HG03571 (cell line): ENCODE measurements at regions not wholly inside any gene's neighbourhood (a gene's known extent, or its start where the extent isn't known, plus 50 kb on each side); places are given as distances from the start of the nearest gene placed in this dataset.

Source experiments
- ATAC-seq: cut with Tn5 transposase; IDR thresholded peaks from one replicate; pipeline ENCODE4 v1.9.1; 2021; ENCODE audit not compliant: unreplicated experiment

- ATAC-seq, result no peak
Observed at GRCh38 chr9:27991221-27991620, 417.9 kb upstream of the C9orf72 start.

DNA sequence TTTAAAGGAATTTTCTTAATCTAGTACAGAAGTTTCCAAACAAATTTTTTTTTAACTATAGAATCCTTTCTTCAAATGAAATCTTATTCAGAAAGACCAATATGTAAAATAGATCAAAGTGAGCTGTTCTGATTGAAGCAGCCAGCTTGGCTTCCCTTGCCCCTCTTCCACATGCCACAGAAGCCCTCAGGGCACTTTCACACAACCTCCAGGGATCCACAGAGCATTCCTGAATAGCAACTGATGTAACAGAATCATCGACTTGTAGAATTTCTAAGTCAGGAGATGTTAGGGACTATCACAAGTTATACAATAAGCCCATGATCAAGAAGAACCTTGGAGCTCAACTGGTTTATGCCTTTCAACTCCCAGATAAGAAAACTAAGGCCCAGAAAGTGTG is 427.8 kb upstream of the C9orf72 start:
- no peak for ATAC-seq

- no peak for ATAC-seq
Observed at GRCh38 chr9:28004900-28005299, 431.6 kb upstream of the C9orf72 start.

DNA sequence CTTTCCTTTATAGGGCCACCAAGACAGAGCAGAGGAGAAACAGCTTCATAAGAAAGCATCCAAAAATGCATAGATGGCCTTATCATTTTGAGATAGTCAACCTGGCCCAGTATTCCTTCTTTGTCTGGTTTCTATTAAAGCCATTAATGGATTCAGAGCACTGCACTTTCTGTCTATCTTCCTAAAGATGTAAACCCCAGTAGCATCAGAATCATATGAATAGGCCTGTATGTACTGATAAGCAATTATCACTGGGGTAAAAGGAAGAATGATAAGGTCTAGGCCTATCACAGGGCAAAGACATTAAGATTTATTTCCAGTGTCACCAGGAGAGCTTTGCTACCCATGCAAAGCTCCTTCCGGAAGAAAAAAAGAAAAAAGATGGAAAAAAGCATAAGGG is 432.5 kb upstream of the C9orf72 start:
- ATAC-seq, result no peak

- ATAC-seq, result no peak
Observed at GRCh38 chr9:28007097-28007817, 434.0 kb upstream of the C9orf72 start.

DNA sequence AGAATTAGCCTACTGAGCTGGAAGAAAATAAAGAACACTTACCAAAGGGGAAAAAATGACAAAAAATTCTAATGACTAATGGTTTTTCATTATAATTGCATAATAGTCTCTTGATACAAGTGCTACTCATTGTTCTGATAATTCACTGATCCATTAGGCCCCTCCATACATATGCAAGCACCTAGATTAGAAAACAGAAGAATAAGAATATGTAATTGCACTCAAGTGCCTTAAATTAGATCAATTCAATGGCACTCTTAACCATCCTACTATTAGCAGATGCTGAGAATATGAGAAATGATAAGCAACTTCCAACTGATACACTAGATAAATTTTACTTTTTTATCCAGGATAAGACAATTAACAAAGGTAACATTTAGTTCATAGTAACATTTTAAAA is 440.9 kb upstream of the C9orf72 start:
- no peak for ATAC-seq

- ATAC-seq, result no peak
Observed at GRCh38 chr9:28024676-28025075, 451.4 kb upstream of the C9orf72 start.

DNA sequence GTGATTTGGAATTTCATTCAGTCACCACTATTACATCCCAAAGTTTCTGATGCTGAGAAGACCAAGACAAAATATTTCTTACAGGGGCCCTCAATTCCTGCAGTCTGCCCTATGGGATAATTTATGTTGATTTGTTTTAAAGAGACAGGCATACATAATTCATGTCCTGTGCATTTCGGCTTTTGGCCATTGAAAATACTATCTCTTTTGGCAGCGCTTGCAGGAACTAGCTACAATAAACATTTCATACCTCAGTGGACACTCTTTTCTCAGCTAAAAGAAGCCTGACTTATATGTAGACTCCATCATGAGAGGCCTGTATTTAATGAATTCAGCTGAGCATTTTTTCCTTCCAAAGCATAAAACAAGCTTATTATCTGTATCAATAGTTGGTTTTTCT is 451.9 kb upstream of the C9orf72 start:
- ATAC-seq, result no peak

DNA sequence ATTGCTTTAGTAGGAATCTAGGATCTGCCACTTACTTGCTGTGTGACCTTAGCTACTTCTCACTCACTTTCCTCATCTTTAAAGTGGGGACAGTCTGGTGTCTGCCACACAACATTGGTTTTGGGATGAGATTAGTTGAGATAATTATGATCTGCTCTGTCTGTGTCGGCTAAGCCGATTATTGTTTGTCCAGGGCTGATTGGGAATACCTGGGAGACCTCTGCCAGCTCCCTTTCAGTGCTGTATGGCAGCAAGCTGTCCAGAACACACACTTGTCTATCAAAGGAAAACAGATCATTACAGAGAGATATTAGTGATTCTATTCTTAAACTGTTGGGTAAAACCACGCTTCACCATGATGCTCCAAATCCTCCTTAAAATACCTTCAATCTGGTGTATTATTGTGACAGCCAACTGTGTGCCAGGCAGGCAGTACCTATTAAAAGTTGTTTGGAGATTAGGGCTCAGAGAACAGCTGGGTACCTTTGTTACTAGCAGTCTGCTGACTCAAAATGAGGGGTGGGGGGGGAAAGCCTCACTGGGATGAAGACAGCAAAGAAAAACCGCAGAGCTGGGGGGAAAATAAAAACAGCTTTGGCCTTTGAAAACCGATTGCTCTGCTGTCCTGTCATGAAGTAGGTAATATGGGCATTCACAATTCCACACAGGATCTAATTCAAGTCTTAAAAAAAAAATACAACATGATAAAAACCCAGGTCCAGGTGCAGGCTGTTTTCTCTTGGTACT is 458.4 kb upstream of the C9orf72 start:
- no peak for ATAC-seq

GRCh38 chr9:28032268-28032590 is 458.9 kb upstream of the C9orf72 start:
- no peak for ATAC-seq

GRCh38 chr9:28034242-28034641 is 461.0 kb upstream of the C9orf72 start:
- ATAC-seq, result no peak

DNA sequence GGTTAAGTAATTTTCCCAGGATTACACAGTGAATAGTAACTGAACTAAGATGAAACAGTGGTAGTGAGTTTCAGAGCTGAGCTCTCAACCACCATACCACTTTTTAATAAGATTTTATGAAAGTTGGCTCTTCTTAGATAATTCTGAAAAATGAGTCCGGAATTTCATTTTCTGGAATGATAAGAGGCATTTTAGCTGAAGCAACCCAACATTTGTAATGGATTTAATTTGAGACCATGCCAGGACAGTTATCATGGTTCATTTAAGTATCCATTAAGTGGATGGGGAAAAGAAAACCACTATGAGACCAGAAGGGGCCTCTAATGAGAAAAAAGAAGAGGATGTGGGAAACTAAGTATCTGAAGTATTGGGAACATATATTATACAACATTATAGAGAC is 464.7 kb upstream of the C9orf72 start:
- no peak for ATAC-seq

DNA sequence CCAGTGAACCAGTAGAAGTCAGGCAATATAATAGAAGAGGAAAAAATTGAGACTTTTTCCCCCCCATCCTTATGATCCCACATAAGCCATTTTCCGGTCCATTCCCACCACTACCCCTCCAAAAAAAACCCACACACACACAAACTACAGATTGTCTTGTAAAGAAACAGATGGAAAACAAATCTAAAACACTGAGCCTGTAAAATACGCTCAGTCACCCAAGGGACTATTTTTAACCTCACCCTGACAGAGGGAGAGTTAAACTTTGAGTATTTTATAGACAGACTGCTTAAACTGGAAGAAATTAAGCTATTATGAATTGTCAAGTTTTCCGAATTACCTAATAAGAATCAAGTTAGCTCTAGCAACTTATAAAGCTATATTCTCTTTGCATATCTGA is 471.8 kb upstream of the C9orf72 start:
- no peak for ATAC-seq

DNA sequence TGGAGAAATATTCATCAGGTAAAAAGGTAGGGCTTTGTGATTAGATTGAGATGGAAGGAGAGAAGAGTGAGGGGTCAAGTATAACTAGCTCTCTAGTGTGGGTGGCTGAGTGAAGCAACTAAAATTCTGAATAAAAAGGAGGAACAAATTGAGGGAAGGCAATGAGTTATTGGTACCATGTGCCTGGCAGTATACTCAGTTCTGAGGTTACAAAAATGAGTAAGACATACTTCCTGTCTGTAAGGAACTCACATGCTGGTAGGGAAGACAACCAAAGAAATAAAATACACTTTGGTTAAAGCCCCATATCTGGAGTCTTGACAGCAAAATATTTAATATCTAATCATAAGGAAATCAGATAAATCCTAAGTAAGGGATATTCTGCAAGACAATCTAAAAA is 476.8 kb upstream of the C9orf72 start:
- no peak for ATAC-seq

DNA sequence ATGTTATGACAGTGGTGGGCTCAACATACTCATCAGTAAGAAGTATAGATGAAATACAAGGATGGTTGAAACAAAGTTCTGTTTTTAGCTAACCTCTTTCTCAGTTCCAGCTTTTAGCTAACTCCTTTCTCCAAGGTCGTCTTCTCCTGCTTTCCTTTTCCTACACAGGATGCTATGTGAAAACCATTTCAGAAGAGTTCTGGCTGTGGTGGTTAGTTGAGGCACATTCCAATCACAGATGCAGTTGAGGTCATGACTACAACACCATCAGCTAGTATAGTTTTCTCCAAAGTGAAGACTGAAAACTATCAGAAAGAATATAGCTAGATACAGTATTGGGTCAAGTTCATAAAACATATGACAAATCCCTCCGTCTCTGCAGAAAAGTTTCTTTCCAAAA is 477.7 kb upstream of the C9orf72 start:
- ATAC-seq, result no peak

DNA sequence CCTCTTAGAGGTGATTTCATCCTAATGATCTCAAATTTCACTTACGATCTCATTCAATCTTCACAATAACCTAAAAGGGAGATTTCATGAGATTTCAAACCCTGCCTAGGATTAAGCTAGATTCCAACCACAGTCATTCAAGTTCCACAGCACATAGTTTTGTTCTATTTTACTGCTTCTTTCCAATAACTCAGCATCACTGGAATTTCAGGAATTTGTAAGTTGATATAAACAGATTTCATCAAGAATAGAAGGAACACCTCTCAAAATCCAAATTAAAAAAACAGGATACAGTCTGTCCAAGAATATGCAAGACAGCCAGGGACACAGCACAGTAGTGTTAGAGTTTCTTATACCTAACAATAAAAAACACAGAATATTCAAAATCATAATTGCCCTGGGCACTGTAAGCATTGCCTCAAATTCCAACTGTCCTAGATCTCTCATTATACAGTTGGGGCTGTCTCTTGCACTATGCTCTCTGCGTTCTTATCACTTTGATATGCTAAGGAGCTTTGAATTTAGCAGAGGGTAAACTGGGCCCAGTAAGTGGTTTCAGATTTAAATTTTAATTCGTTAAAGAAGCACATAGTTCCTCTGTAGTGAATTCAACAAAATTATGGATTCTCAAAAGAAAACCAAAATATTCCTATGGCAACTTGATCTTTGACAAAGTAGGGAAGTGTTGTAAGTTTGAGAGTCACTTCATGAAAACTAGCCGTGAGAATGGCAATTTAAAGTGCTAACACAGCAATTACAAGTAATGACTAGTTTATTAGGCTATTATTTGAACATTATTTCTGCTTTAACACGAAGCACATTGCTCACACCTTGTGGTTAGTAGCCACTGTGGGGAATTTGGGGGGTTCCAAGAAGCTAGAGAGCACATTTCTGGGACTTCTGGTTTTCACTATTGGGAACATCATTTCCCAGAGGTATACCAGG is 478.6 kb upstream of the C9orf72 start:
- no peak for ATAC-seq

DNA sequence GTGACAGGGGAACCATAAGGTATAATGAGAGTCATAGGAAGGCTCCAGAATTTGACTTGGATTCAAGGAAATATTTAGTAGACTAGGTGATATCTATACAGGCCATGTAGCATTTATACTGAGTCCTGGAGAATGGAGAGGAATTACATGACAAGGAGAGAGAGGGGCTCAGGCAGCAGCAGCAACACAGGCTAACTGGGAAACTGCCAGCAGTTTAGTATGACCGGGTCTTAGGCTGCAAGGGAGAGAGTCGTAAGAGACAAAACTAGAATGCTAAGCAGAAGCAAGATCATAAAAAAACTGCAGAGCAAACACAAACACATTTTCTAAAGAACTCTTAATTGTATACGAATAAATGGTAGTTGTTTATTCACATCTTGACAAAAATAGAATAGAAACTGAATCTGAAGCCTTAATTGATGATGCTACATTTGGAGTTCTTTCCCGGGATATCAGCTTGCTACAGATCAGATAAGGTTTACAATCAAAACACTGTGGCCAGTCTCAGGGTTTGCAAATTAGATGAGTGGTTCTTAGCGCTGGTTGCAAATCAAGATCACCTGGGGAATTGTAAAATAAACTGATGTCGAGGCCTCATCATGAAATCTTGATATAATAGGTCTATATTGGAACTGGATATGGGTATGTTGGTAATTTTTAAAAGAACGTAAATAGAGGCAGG is 480.0 kb upstream of the C9orf72 start:
- ATAC-seq, result no peak

- no peak for ATAC-seq
Observed at GRCh38 chr9:28056006-28056405, 482.7 kb upstream of the C9orf72 start.

DNA sequence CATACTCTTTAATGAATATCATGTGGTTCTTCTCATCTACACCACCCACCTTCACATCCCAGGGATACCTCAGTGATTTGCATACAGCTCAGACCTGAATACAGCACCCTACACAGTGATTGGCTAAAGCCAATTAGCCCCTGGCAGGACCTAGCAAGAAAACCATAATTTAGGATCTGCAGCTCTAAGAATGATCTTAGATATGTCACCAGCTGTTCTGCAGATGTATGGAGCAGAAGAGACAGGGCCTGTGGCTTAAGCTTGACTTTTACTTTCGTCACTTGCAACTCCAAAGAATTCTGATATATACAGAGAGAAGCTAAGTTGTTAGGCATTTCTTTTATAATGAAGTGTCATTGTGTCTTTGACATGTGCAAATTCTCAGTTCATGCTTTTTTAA is 483.2 kb upstream of the C9orf72 start:
- no peak for ATAC-seq

- no peak for ATAC-seq
Observed at GRCh38 chr9:28059192-28059591, 485.9 kb upstream of the C9orf72 start.

GRCh38 chr9:28064241-28064815 is 491.0 kb upstream of the C9orf72 start:
- no peak for ATAC-seq
